ENCODE measurements at regions not wholly inside any gene's neighbourhood (a gene's known extent, or its start where the extent isn't known, plus 50 kb on each side); places are given as distances from the start of the nearest gene placed in this dataset.
"Not testable (repeated sequence)": the region's sequence is repeated elsewhere in the genome, so short reads cannot be mapped to it uniquely, and the experiment has no call there.

GRCh38 chr3:101950510-101950909 is 101.2 kb downstream of the NFKBIZ start:
- no peak for DNase-seq (ENCODE audit: low read depth)

GRCh38 chr3:101950985-101951733 is 101.8 kb downstream of the NFKBIZ start:
- DNase-seq (ENCODE audit: low read depth) = no peak

- DNase-seq (ENCODE audit: low read depth) = no peak
Observed at GRCh38 chr3:101954361-101954760, 105.0 kb downstream of the NFKBIZ start.

- no peak for DNase-seq (ENCODE audit: low read depth)
Observed at GRCh38 chr3:101954936-101955335, 105.6 kb downstream of the NFKBIZ start.

GRCh38 chr3:101962055-101962454 is 112.7 kb downstream of the NFKBIZ start:
- no peak for DNase-seq (ENCODE audit: low read depth)

- no peak for DNase-seq (ENCODE audit: low read depth)
Observed at GRCh38 chr3:101963902-101964362, 114.6 kb downstream of the NFKBIZ start.

- DNase-seq (ENCODE audit: low read depth) = no peak
Observed at GRCh38 chr3:101964861-101965260, 115.5 kb downstream of the NFKBIZ start.

GRCh38 chr3:101966226-101966625 is 116.9 kb downstream of the NFKBIZ start:
- no peak for DNase-seq (ENCODE audit: low read depth)

GRCh38 chr3:101970212-101970611 is 120.9 kb downstream of the NFKBIZ start:
- DNase-seq (ENCODE audit: low read depth) = no peak

GRCh38 chr3:101970905-101971304 is 121.6 kb downstream of the NFKBIZ start:
- no peak for DNase-seq (ENCODE audit: low read depth)

GRCh38 chr3:101972430-101973162 is 123.3 kb downstream of the NFKBIZ start:
- no peak for DNase-seq (ENCODE audit: low read depth)

GRCh38 chr3:101973163-101973505 is 123.8 kb downstream of the NFKBIZ start:
- no peak for DNase-seq (ENCODE audit: low read depth)

- not testable (repeated sequence) for DNase-seq (ENCODE audit: low read depth)
Observed at GRCh38 chr3:101975415-101975814, 126.1 kb downstream of the NFKBIZ start.

GRCh38 chr3:101976473-101976872 is 127.2 kb downstream of the NFKBIZ start:
- no peak for DNase-seq (ENCODE audit: low read depth)

GRCh38 chr3:101978348-101978747 is 129.0 kb downstream of the NFKBIZ start:
- no peak for DNase-seq (ENCODE audit: low read depth)

GRCh38 chr3:101979033-101979432 is 129.7 kb downstream of the NFKBIZ start:
- DNase-seq (ENCODE audit: low read depth) = no peak

- DNase-seq (ENCODE audit: low read depth) = no peak
Observed at GRCh38 chr3:101984356-101984755, 135.0 kb downstream of the NFKBIZ start.

GRCh38 chr3:101988596-101988995 is 139.3 kb downstream of the NFKBIZ start:
- no peak for DNase-seq (ENCODE audit: low read depth)

- DNase-seq (ENCODE audit: low read depth) = no peak
Observed at GRCh38 chr3:101989578-101990200, 140.4 kb downstream of the NFKBIZ start.

- DNase-seq (ENCODE audit: low read depth) = no peak
Observed at GRCh38 chr3:101992863-101993262, 143.5 kb downstream of the NFKBIZ start.

- DNase-seq (ENCODE audit: low read depth) = no peak
Observed at GRCh38 chr3:101994386-101994785, 145.1 kb downstream of the NFKBIZ start.

GRCh38 chr3:101995371-101996046 is 146.2 kb downstream of the NFKBIZ start:
- DNase-seq (ENCODE audit: low read depth) = no peak

All from stimulated activated CD8-positive, alpha-beta memory T cell treated with anti-CD3 and anti-CD28 coated beads, Interleukin-12 subunit alpha, Interleukin-12 subunit beta, amount 100 ng/mL, for 4 hours (primary cell).